Activated T-helper 17 cell treated with anti-CD3 and anti-CD28 coated beads, Interleukin-2, amount 50 U/mL, for 72 hours (primary cell): ENCODE measurements at regions not wholly inside any gene's neighbourhood (a gene's known extent, or its start where the extent isn't known, plus 50 kb on each side); places are given as distances from the start of the nearest gene placed in this dataset.

ENCODE experiments used
- ATAC-seq: fragments of 150-1000 bp; cut with Tn5 transposase; replicated peaks from 2 replicates; pipeline ENCODE4 v1.10.0; 2021; ENCODE audit warnings: mild to moderate bottlenecking, moderate library complexity
- H3K27ac Mint-ChIP-seq: one replicate; pipeline ENCODE4 v1.8.0; 2022; ENCODE audit warnings: mixed read lengths
- H3K27me3 Mint-ChIP-seq: one replicate; pipeline ENCODE4 v1.8.0; 2022; ENCODE audit warnings: mixed read lengths
- H3K36me3 Mint-ChIP-seq: one replicate; pipeline ENCODE4 v1.8.0; 2022; ENCODE audit warnings: low read depth, mild to moderate bottlenecking, mixed read lengths
- H3K4me1 Mint-ChIP-seq: one replicate; pipeline ENCODE4 v1.8.0; 2022; ENCODE audit warnings: mixed read lengths
- H3K4me3 Mint-ChIP-seq: one replicate; pipeline ENCODE4 v1.8.0; 2022; ENCODE audit warnings: mild to moderate bottlenecking, mixed read lengths
- H3K9me3 Mint-ChIP-seq: one replicate; pipeline ENCODE4 v1.8.0; 2022; ENCODE audit warnings: mixed read lengths

DNA sequence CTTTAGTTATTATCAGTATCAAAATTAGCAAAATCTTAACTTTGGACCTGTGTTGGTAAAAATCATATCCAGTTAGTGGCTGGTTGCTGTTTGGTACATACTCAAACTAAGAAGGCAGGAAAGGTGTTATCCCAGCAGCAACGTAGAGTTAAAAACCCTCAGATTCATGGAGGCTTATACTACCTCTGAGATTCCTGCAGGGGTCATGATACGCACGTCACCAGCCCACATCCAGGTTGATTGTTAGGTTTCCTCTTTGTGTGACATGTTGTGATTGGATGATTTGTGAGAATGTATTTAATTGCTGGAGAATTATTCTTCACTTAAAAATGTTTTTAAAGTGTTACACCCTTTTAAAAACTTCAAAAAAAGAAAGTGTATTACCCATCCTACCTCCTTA lies 423.3 kb upstream of the ADGRL2 start:
- no peak for ATAC-seq

DNA sequence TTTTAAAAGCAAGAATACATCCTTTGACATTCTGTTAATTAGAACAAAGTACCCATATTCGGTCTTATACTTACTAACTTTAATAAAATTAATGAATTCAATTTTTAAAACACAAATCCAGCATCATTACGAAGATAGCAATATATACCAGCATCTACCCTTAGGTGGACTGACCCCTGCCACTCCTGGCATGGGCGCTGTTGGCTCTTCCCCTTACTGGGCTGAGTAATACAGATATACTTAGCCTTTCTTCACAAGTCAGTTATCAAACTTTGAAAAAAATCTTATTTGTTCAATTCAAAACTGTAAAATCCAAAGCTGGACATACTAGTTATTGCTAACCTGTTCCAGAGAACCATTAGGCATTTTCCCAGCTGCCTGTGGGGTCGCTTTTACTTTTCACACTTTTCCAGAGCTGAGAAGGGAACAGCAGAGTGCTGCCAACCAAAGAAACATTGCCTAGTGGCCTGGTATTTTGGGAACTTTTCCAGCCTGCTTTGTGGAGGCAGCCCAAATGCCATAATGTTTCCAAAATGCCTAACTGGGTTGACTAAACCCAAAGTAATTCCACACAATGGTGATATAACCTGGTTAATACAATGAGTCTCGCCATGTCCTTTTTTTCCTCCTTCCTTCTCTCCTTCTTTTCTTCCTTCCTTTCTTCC lies 424.7 kb upstream of the ADGRL2 start:
- H3K27me3 Mint-ChIP-seq = no peaks in the 10 kb centered on the region
- H3K27ac Mint-ChIP-seq = no peak overlapping the region
- no peaks in the 10 kb centered on the region for H3K4me1 Mint-ChIP-seq
- no peak overlapping the region for H3K4me3 Mint-ChIP-seq
- no peak for ATAC-seq
- no peaks in the 10 kb centered on the region for H3K36me3 Mint-ChIP-seq
- no peaks in the 10 kb centered on the region for H3K9me3 Mint-ChIP-seq

More for the DNA sequence above, 423.3 kb upstream of the ADGRL2 start:
- H3K9me3 Mint-ChIP-seq = no peaks in the 10 kb centered on the region
- no peaks in the 10 kb centered on the region for H3K4me1 Mint-ChIP-seq
- no peaks in the 10 kb centered on the region for H3K27me3 Mint-ChIP-seq
- H3K4me3 Mint-ChIP-seq = no peak overlapping the region
- H3K36me3 Mint-ChIP-seq = no peaks in the 10 kb centered on the region
- no peak overlapping the region for H3K27ac Mint-ChIP-seq

DNA sequence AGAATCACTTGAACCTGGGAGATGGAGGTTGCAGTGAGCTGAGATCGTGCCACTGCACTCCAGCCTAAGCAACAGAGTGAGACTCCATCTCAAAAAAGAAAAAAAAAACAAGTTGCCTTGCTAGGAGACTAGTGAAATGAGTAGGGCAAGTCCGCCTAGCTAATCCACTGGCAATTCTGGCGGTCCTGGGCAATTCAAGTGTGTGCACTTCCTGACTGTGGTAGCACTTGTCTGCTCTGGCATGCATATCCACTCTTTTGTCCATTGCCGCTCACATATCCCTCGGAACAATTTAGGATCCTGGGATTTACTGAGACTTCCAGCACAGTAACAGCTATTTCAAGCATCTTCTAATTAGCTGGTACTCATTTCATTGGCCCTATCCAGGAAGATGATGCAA lies 426.3 kb upstream of the ADGRL2 start:
- Mint-ChIP-seq H3K4me1 (no peaks in the 10 kb centered on the region), H3K36me3 (no peaks in the 10 kb centered on the region), H3K4me3 (no peak overlapping the region), H3K9me3 (no peaks in the 10 kb centered on the region), H3K27ac (no peak overlapping the region), H3K27me3 (no peaks in the 10 kb centered on the region)
- ATAC-seq = no peak

DNA sequence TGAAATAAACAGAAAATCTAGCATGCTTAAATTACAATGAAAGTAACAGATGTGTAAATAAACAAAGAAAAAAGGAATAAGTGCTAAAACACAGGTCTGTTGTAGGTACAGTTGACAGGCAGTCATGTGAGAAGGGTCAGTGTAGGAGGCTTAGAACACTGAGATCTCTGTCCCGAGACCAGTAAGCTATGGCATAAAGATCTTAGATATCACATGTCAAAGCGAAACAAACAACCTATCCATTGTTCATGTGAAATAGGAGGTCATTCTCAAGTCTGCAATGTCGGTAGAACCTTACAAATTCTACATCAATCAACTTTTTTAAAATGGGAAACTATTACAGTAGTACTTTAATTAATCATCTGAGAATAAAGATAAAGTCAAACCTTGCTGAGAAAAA lies 428.9 kb upstream of the ADGRL2 start:
- Mint-ChIP-seq H3K27me3 (no peaks in the 10 kb centered on the region), H3K36me3 (no peaks in the 10 kb centered on the region), H3K9me3 (peaks cover 8% of the 10 kb centered on the region), H3K27ac (no peak overlapping the region), H3K4me1 (no peaks in the 10 kb centered on the region), H3K4me3 (no peak overlapping the region)
- no peak for ATAC-seq

DNA sequence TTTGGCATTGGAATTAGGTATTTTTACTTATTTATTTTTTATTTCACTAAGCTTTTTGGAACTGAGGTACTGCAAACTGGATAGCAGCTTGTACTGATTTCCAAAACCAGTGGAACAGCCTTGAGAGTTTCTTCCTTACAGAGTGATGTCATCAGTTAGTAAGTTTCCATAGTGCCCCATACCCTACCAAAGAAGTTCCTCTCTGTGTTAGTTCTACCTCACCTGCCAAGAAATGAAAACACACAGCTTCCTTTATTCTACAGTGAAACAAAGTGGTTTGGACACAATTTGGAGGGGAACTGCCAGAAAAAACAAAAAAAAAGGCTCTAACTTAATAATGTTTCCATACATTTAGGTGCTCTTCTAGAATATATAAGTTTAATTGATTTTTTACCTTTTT lies 430.9 kb upstream of the ADGRL2 start:
- H3K4me3 Mint-ChIP-seq = no peak overlapping the region
- no peaks in the 10 kb centered on the region for H3K27me3 Mint-ChIP-seq
- H3K27ac Mint-ChIP-seq = no peak overlapping the region
- H3K4me1 Mint-ChIP-seq = no peaks in the 10 kb centered on the region
- no peaks in the 10 kb centered on the region for H3K36me3 Mint-ChIP-seq
- ATAC-seq = no peak
- peaks cover 8% of the 10 kb centered on the region for H3K9me3 Mint-ChIP-seq

DNA sequence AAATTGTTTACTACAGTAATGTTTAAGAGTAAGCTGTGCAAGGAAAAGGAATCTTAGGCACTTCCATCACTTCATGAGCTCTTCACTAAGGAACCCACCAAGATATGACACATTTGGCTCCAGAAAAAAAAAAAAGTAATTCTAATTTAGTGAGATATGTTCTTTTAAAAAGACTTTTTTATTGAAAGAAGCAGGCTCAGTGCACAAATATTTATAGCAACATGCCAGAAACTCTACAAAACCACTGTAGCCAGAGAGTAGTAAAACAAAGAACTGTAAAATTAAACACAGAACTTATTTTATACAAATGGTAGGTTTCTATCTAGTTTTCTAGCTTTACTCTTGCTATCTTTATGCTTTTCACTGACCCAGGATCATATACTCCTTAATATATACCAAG lies 434.6 kb upstream of the ADGRL2 start:
- Mint-ChIP-seq H3K27me3 (no peaks in the 10 kb centered on the region), H3K36me3 (no peaks in the 10 kb centered on the region), H3K4me3 (no peak overlapping the region), H3K4me1 (no peaks in the 10 kb centered on the region), H3K9me3 (peaks cover 8% of the 10 kb centered on the region), H3K27ac (no peak overlapping the region)
- ATAC-seq = no peak

DNA sequence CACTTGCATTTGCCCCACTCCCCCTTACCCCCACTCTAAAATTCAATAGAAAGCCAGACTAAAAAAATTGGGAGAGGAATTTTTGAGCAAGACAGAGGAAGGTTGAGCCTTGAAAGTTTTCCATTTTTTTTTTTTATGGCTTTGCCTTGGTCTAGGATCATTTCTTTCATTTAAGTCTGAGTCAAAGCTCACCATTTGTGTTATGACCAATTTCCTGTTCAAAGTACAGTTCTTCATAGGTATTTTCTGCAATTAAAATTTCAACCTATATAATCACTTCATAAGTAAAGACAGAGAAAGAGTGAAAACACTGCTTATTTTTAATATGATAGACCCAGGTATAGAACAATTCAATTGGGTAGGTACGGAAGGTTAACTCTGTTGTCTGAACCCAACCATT lies 436.6 kb upstream of the ADGRL2 start:
- no peak overlapping the region for H3K4me3 Mint-ChIP-seq
- no peaks in the 10 kb centered on the region for H3K27me3 Mint-ChIP-seq
- H3K9me3 Mint-ChIP-seq = peaks cover 13% of the 10 kb centered on the region
- H3K27ac Mint-ChIP-seq = no peak overlapping the region
- no peaks in the 10 kb centered on the region for H3K4me1 Mint-ChIP-seq
- no peak for ATAC-seq
- H3K36me3 Mint-ChIP-seq = no peaks in the 10 kb centered on the region

DNA sequence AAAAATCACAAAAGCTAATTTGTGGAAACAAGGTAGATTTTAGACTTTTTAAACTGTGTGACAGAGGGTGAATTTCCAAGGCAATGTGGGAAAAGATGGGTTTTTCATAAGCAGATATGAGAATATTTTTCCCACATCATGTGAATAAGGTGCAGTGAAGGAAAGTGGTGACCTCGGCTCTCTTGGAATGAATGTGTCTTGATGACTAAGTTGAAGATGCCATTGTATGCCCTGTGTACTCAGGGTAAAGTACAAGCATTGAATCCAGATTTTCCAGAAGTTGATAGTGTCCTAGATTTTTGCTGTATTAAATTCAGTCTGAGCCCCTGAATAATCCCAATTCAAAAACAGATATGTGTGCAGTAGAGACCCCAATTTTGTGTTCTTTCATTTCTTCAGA lies 442.6 kb upstream of the ADGRL2 start:
- Mint-ChIP-seq H3K4me1 (no peaks in the 10 kb centered on the region), H3K36me3 (no peaks in the 10 kb centered on the region), H3K27ac (no peak overlapping the region), H3K27me3 (no peaks in the 10 kb centered on the region), H3K4me3 (no peak overlapping the region), H3K9me3 (peaks cover 14% of the 10 kb centered on the region)
- ATAC-seq = no peak

DNA sequence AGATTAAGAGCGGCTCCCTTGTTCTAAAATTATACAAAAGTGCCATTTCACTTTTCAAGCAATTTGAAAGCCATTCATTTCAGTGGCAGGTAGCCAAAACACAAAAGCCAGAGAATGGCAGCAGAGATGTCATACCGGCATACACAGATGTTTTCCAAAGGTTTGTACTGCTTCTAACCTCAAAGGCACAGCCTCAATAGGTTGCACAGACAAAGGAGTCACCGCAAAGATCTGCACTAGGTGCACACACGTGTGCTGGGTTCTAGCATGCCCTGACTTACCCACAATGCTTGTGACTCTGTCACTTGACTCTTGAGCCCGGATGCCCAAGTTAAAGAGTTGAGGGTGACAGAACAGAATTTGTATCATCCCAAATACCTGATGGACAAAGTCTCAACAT lies 448.9 kb upstream of the ADGRL2 start:
- Mint-ChIP-seq H3K27ac (no peak overlapping the region), H3K36me3 (no peaks in the 10 kb centered on the region), H3K9me3 (peaks cover 7% of the 10 kb centered on the region), H3K27me3 (no peaks in the 10 kb centered on the region), H3K4me1 (no peaks in the 10 kb centered on the region), H3K4me3 (no peak overlapping the region)
- ATAC-seq = no peak

DNA sequence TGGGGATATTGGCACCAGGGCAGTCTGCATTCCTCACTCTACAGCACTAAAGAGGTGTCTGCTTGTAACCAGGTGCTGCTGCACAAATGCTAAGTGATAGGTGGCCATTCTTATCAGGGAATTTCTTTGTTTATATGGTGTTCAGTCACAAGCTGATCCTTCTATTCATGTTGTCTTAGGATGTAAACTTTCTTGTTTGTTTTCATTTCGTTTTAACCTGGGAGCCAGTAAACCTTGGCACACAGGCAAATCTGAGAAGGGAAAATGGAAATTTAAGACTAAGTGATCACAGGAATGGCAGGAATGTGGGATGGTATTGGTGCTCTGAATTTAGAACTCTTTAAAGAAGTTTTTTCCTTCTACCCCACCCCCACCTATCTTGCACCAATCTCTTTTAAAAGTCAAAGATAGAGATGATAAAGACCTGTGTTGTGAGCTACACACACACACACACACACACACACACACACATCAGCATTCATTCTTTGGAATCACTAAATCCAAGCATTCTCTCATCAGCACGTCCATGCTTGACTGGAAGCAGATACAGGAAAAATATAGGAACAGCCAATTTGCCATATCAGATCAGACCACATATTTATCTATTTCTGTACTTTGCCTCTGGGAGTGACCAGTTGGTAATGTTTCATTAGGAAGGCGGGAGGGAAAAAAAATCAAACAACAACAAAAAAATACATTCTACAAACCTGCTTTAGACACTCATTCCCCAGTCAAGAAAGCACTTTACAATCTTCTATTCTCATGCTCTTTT lies 451.4 kb upstream of the ADGRL2 start:
- Mint-ChIP-seq H3K36me3 (no peaks in the 10 kb centered on the region), H3K4me3 (no peak overlapping the region), H3K27me3 (no peaks in the 10 kb centered on the region), H3K9me3 (peaks cover 11% of the 10 kb centered on the region), H3K27ac (no peak overlapping the region), H3K4me1 (no peaks in the 10 kb centered on the region)
- no peak for ATAC-seq

DNA sequence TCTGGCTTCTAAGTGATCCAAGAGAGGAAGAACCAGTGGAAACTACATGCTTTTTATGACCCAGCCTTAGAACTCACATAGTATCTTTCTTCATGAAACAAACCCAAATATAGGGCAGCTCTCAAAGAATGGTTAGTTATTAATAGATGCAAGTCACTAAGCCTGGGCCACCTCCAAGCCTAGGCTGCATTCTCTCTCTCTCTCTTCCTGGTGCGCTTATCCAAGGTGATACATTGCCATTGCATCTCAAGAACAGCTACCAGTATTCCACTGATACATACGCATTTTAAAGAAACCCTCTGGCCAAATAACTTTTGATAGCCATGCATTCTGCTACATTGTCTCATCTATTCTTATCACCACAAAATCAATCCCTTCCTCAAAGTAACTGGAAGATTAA lies 455.6 kb upstream of the ADGRL2 start:
- Mint-ChIP-seq H3K4me1 (no peaks in the 10 kb centered on the region), H3K27ac (no peak overlapping the region), H3K4me3 (no peak overlapping the region), H3K9me3 (peaks cover 8% of the 10 kb centered on the region), H3K36me3 (no peaks in the 10 kb centered on the region), H3K27me3 (no peaks in the 10 kb centered on the region)
- ATAC-seq = no peak

DNA sequence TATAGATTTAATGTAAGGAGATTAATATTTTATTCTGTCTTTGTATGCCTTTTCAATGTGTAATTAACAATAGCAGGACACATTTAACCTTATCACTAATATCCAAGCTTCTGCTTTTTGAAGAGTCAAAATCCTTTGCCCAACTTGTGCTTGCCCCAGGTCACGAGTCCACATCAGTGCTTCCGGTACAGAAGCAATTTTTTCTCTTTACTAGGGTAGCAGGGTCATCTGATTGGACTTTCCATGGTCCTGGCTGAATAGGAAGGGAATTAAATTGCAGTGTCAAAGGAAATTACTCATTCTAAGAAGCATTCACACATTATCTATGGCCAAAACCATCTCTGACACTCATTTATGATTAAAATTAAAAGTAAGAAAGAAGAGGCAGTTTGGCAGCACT lies 460.5 kb upstream of the ADGRL2 start:
- Mint-ChIP-seq H3K9me3 (peaks cover 14% of the 10 kb centered on the region), H3K4me3 (no peak overlapping the region), H3K4me1 (no peaks in the 10 kb centered on the region), H3K27ac (no peak overlapping the region), H3K27me3 (no peaks in the 10 kb centered on the region), H3K36me3 (no peaks in the 10 kb centered on the region)
- ATAC-seq = no peak

DNA sequence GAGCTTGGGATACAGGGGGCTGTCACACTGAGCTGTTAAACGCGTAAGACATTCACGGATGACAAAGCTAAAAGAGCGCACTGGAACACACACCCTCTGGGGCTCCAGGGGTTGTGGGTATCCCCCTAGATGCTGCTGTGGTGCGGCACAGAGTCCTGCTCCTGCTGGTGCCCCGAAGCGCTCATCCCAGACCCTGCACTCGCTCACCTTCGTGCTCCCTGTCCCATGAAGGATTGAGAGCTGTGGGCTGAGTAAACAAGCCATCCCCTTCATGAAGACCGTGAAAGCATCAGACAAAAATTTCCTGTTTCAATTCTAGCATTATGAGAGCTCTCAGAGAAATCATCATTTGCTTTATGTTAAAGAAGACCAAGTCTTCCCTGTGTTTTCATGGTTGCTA lies 463.5 kb upstream of the ADGRL2 start:
- no peaks in the 10 kb centered on the region for H3K4me1 Mint-ChIP-seq
- no peaks in the 10 kb centered on the region for H3K36me3 Mint-ChIP-seq
- H3K27me3 Mint-ChIP-seq = no peaks in the 10 kb centered on the region
- no peak overlapping the region for H3K27ac Mint-ChIP-seq
- no peak for ATAC-seq
- H3K9me3 Mint-ChIP-seq = peaks cover 10% of the 10 kb centered on the region
- H3K4me3 Mint-ChIP-seq = no peak overlapping the region

DNA sequence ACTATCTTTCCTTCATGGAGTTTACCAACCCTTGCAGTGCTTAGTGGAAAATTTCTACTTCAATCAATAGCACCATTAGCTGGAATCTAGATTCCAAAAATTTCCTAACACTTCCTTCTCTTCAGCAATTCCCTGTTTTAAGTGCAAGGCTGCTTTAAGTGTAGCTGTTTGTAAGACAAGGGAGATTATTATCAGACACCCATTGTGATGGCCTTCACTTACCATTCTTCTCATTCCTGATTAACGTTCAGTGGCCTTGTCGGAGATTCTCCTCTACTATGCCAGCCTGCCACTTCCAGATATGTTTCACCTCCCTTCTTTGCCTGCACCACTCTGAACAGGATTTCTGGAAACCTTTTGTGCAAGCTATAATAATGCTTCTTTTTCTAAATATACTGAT lies 464.9 kb upstream of the ADGRL2 start:
- H3K4me1 Mint-ChIP-seq = no peaks in the 10 kb centered on the region
- ATAC-seq = no peak
- H3K9me3 Mint-ChIP-seq = peaks cover 10% of the 10 kb centered on the region
- no peaks in the 10 kb centered on the region for H3K36me3 Mint-ChIP-seq
- no peaks in the 10 kb centered on the region for H3K27me3 Mint-ChIP-seq
- no peak overlapping the region for H3K4me3 Mint-ChIP-seq
- no peak overlapping the region for H3K27ac Mint-ChIP-seq

DNA sequence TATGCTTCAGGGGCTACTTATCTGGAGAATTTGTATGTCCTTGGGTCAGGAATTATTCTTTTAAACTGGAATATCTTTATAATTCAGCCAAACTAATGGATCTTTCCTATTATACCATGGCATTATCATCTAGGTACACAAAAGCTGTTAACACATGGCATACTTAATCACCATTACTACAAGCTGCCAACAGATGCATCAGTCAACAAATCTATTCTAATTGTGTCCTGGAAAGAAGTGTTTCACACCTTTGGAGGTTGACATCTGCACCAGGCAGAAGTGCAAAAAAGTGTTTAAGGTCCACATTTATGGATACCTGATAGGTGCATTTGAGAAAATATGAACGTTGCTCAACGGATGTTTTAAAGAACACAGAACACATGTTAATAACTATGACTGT lies 470.2 kb upstream of the ADGRL2 start:
- Mint-ChIP-seq H3K27me3 (no peaks in the 10 kb centered on the region), H3K9me3 (no peaks in the 10 kb centered on the region), H3K4me3 (no peak overlapping the region), H3K27ac (no peak overlapping the region), H3K36me3 (no peaks in the 10 kb centered on the region), H3K4me1 (no peaks in the 10 kb centered on the region)
- no peak for ATAC-seq
